Brain pericyte (primary cell): ENCODE measurements at regions not wholly inside any gene's neighbourhood (a gene's known extent, or its start where the extent isn't known, plus 50 kb on each side); places are given as distances from the start of the nearest gene placed in this dataset.
A peak's percentile ranks its signal among the peaks of the same experiment; 100 is the strongest.

Experiments
- DNase-seq: peaks from one replicate; pipeline ENCODE4 v3.0.0-alpha.2; 2012; ENCODE audit warnings: low read depth, low spot score

DNA sequence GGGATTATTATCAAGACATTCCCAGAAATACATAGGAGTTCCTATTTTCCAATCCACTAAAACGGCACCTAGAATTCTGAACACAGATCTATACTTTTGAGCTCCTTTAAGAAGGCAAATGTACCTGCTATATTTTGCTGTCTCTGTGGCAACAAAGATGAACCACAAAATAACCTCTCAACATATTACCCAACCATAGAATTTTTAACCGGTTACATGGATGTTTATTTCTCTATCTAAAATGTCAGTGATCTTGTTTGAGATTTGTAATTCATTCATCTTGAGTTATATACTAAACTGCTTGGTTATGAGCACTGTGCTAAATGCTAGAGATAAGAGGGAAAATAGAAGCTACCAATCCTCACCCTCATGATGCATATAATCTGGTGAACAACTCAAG, 117.5 kb upstream of the HMGCLL1 start:
- DNase-seq, result no peak

DNA sequence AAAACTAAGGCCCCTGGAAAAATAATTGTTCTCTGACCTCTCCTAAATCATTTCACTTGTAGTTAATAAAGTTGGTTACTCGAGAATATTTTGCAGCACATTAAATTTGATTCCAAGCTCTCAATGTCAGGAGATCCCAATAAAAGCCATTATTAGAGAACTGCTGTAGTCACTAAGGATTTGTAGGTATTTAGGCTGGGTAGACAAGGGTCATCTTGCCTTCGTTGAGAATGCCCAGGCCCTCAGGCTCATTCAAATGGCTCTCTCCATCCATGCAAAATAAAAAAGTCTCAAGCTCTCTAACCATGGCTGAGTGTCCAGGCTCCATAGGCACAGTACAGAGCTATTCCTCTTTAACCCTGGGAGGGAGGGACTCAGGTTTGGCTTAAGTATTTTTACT, 117.0 kb upstream of the HMGCLL1 start:
- DNase-seq, result no peak

DNA sequence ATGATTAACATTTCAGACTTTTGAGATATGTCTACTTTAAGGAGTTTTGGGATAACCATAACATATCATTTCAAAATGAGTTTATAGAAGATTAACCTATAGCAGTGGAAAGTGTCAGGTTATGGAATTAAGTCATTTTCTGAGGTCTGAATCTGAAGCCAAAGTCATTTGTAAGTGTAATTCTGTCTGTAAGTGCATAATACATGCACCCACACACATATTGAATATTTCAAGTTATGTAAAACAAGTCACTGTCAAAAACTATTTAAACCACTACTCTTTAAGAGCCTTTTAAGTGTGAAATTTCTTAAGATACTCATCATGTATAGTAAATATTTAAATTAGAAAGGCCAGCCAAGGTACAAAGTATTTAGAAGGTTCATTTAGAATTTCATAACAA, 115.8 kb upstream of the HMGCLL1 start:
- DNase-seq, result no peak

DNA sequence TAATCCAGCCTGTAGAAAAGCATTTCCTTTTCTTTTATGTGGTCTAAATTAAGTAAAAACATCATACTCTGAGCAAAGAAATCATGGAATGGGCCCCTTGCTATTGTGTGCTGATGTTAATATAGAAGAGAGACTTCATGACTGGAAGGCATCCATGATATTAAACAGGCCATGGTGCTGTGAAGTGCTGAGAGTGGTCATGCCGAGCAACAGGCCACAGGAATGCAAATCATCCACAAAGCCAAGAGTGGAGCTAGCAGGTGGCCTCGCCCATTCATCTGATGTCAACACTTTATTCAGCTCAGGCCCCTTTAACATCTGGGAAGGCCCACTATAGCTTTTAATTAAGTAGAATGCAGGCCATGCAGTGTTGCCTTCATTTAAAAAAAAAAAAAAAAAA, 115.2 kb upstream of the HMGCLL1 start:
- DNase-seq, result peak; percentile 75

DNA sequence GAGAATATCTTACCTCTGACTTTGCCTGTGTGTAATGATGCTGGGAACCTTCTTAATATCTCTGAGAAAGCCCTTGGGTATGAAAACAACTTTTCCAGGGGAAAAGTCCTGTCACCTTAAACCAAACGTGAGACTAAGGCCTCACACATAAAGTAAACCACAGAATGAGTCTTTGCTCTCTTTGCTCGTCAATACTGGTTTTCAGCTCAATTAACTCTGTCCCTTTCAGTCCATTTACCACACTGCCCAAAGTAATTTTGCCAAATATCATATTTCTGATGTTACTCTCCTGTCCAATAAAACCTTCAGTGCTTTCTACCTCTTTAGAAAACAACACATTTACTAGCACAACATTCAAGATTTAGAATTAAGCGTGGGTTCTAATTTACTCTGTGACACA, 100.5 kb upstream of the HMGCLL1 start:
- no peak for DNase-seq

DNA sequence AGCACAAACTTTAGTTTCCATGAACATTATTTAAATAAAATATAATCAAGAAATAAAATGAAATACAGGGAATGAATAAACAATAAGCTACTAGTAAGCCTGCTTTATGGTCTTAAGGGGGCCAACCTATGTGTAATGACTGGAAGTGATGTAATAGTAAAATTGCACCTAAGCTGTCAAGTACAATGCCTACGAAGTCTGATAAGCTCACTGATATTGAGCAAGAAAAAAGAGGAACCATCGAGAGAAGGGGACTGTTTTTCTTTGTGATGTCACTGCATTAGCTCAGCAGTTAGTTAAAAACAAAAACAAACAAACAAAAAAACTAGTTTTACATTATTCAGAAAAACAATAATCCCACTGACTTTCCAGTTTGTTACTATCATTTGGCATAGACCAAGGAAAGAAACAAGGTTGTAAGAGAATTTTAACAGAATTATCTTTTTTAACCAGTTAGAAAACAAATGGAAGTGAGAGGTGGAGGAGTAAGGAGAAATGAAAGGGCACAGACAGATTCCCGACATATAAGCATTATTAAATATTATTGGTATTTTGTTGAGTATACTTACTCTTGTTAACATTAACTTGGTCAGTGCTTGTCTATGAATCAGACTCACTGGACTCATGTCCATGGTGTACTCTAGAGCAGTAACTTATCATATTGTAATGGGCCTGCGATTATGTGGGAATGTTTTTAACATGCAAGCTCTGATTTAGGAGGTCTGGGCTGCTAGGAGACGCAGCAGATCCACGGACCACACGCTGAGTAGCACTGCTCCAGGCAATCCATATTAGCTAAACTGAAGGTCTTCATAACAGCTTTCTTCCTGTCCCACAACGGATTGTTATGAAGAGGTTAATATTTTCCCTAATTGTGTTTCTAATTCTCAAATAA, 99.6 kb upstream of the HMGCLL1 start:
- DNase-seq, result no peak

DNA sequence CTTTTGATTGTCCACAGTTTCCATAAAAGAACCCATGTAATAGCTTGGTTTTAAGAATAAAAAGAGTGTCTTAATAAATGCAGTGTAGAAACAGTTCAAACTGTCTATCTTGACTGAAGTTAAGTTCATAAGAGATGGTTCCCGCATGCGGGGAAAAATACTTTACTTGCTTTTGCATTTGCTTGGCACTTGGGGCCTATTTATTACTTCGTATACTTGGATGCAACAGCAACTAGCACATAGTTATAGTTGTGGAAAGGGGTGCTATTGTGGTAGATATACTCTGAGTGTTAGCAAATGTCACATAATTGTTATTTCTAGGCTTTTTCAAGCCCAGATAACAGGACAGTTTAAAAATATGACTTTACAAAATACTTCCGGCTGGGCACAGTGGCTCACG, 97.7 kb upstream of the HMGCLL1 start:
- no peak for DNase-seq

DNA sequence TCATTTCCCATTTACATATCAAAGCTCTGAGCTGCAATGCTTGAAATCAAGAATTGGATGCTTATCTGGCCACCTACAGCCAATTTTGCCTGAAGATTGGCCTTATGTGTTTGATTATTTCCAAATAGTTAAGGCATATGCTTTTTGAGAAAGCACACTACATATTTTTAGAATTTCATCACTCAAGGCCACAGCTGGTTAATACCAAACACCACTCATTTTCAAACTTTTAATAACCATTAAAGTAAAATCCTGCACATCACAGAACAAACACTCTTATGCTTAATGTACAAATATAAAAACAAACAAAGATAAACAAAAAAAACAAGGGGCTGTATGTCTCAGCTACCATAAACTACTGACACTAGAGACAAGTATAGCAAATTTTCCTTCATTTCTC, 96.9 kb upstream of the HMGCLL1 start:
- no peak for DNase-seq

DNA sequence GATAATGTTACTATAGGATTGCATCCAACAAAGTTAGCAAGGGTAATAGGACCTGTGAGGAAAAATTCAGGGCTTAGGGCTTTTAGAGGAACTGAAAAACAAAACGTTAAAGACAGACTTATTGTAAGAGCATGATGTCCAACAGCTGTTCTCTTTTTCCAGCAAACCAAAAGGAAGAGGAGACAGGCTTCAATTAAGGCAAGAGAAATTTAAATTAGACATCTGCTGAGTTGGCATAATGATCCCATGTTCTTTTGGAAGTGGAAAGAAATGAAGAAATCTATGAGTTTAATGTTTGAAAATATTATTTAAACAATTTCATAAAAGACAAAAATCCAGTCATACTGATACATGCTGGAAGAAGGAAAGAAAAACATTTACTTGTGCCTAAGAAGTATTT, 95.7 kb upstream of the HMGCLL1 start:
- DNase-seq, result no peak

DNA sequence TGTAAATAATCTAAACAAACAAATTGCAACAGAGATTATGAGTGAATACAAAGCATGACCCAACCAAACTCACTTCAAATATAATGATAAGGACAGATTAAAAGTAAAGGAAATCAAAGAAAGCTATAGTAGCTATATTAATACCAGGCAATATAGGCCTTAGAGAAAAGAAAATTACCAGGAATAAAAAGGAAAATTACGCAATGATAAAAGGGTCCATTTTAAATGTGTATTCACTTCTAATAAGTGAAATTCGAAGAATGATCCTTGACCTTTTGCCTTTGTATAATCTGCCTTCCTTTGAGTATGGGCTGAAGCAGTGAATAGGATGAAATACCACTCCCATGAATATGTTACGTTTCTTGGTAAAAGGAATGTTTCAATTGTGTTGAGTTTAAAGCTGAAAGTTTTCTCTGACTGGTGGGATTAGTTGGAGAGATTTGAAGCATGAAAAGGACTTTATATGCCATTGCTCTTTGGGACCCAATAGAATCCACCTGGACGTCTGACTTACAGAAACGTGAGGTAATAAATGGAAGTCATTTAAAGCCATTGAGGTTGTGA, 91.9 kb upstream of the HMGCLL1 start:
- no peak for DNase-seq

DNA sequence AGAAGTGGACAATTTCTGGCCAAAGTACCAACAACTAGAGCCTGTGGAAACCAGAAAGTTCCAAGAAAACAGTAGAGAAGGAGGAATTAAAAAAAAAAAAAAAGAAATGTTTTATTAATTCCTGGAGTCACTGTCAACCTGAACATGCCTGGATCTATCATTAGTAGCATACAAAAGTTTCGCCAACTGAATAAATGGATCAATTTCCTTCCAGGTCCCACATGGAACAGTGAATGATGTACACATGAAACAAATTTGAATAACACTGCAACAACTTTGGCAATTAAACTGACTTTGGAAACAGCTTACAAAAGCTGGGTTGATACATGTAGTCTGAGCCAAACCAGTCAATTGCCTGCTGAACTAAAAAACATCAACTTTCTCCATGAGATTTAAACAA, 90.0 kb upstream of the HMGCLL1 start:
- DNase-seq, result no peak

DNA sequence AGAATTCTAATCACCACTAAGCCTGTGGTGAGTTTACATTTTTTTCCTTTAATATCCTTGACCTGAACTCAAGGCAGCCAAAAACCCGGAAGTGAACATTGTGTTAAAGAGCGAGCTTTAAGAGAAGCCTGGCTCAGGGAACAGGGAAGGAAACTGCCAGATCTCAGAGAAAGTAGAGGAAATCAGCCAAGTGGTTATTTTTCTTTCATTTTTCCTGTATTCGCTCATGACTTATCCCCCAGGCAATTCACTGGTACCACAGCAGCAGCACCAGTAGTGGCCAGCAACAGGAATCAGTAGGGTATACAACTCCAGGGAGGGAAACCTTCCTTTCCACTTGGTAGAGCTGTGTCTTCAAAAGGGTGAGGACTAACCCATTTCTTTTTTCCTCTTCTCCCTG, 89.6 kb upstream of the HMGCLL1 start:
- DNase-seq, result no peak

DNA sequence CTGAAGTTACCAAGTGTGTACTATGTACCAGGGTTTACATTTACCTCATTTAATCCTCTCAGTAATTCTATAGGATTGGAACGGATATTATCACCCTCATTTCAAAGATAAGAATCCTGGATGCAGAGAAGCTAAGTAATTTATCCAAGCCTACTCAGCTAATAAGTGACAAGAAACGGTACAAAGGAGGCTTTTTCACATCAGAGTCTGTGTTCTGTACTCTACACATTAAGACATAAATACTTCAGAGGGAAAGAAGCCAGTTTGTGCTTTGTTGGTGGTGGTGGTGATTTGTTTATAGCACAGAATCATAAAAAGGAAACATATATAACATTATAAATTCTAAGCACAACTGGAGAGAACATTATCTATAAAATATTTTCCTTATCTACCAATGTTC, 88.3 kb upstream of the HMGCLL1 start:
- DNase-seq, result no peak

DNA sequence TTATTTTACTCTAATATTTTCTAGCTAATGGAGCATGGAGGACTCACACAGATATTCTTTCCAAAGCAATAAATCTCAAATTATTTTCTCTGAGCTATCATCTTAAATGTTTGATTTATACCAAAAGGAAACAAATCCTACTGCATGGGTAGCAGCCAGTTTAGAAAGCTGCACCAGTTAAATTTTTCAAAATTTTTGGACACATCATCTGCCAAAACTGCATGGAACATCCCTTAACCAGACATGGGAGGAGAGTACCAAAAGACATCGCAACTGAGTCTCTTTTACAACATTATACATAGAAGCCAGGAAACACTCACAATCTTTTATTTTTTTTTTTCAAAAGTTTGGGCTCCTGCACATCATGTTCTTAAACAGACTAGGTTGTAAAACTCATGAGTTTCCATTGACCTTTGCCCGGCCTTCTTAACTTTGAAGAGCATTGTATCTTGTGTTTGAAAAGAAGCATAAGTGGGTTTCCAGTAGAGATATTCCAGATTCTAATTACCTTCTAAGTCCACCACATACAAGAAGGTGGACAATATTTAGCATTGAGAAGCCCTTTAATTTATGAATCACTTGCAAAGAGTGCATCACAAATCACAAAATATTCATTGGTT, 87.7 kb upstream of the HMGCLL1 start:
- DNase-seq, result no peak

DNA sequence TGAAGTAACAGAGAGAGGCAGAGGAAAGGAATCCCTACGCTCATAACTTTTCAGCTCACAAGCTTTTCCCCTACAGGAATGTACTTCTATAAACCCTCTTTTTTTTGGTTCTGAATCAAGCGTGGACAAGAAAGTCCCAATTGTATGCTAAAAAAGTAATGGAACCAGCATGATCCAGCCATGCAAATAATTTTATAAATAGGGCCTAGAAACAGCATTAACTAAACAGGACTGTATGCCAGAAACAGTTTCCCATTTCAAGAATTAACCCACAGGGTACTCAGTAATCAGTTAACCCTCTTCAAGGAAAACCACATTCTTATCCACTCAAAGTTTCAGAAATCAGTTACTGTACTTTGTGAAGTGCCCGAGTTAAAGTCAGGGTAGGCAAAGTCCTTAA, 87.0 kb upstream of the HMGCLL1 start:
- no peak for DNase-seq

DNA sequence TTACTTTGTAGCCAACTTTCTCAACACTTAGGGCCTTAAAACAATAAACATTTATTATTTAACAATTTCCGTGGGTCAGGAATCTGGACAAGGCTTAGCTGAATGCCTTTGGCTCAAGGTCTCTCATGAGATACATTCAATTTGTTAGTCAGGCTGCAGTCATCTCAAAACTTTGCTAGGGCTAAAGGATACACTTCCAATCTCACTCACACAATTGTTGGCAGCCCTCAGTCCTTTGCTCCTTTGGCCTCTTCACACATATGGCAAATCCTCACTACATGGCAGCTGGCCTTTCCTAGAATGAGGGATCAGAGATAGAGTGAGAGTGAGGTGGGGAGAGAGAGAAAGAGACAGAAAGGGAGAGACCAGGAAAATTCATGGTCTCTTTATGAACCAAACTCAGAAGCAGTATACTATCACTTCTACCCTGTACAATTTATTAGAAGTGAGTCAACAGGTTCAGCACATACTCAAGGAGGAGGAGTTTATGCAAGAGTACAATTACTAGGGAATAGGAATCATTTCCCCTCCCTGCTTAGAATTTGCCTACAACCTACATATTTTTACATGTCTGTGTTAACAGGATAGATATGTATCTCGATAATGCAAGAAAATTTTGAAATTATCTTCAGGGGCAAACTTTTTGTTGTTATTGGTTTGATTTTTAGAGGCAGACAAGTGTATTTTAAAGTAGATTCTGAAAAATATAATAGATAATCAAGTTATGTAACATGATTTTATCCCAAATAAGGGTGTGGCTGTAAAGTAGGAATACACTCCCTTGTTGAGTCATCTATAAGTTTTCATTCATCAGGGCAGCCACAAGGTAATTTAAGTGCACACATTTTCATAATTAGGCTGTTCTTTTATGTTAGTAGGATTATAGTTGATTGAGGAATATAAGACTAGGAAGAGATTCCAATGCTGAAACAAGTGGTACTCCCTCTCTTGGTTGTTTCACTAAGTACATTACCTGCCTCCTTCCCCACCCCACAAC, 85.9 kb upstream of the HMGCLL1 start:
- DNase-seq, result no peak

DNA sequence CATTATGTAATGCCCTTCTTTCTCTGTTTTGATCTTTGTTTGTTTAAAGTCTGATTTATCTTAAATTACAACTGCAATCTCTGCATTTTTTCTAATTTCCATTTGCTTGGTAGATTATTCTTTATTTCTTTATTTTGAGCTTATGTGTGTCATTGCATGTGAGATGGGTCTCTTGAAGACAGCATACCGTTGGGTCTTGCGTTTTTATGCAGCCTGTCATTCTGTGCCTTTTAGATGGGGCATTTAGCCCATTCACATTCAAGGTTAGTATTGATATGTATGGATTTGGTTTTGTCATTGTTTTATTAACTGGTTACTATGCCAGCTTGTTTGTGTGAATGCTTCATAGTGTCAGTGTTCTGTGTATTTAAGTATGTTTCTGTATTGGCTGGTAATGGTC, 84.9 kb upstream of the HMGCLL1 start:
- no peak for DNase-seq

DNA sequence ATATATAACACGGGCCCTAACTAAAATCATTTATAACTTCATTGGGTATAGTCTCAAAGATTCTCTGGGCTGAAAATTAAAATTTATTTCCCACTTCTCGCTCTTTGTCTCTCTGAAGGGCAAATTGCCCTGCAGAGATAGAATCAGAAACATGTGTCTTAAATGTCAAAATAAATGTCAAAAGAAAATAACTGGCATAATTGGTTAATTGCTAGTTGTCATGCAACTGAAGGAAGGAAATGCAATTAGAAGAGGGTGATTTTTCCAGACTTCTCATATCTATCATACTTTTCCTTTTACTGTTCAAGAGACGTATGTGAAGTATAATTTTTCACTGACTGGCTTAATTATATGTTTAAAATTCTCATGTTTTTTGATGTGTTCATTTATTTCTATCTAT, 80.3 kb upstream of the HMGCLL1 start:
- DNase-seq, result no peak

DNA sequence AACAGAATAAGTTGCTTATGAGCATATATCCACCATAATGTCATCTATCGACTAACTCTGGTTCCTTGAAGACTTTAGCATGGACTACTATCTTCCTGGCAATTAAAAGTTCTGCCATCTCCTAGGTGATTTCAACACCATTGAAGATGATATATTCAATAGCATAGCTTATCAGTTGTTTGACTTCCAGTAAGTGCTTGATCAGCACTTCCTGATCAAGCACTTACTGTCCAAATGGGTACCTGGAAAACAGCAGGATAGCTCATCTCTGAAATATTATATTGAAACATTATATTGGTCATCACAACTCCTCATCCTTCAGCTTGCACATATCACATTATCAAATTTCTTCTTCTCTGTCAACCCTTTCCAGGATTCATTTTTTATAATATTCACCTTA, 75.5 kb upstream of the HMGCLL1 start:
- DNase-seq, result no peak

DNA sequence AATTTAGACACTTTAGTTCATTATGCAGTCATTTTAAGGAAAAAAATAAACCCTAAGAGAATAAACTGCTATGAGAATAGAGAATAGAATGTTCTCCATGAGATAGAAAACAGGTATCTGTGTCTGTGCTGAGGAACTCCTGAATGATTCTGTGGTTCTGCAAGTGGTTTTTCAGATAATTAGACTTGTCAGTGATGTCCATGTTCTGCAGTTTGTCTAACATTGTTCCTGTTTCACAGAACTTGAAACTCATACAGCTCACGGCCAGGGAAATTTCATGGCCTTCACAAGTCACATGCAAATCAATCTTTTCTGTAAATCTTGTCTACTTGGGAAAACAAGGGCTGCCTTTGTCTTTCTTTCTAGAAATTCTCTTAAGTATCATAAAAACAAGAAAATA, 73.4 kb upstream of the HMGCLL1 start:
- DNase-seq, result no peak

DNA sequence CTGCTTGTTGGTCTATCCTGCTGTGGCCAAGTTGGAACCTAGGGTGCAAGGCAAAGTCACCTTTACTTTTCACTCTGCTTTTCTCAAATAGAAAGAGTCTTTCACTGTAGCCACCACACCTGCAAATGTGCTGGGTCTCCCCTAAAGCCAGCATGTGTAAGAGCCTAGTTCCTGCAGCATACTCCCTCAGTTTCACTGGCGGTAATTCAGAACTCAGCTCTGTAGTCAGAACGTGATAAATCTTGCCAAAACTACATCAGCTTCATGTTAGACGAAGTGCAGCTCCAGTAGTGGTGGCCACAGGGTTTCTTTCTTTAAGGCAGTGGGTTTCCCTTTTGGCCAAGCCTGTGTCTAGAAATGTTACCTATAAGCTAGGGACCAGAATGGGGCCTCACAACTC, 72.0 kb upstream of the HMGCLL1 start:
- DNase-seq, result no peak

DNA sequence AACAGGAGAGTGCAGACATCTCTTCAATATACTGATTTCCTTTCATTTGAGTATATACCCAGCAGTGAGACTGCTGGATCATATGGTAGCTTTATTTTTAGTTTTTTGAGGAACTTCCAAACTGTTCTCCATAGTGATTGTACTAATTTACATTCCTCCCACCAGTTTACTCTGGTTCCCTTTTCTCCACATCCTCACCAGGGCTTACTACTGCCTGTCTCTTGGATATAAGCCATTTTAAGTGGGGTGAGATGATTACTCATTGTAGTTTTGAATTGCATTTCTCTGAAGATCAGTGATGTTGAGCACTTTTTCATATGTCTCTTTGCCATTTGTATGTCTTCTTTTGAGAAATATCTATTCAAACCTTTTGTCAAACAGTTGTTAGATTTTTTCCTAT, 64.9 kb upstream of the HMGCLL1 start:
- no peak for DNase-seq
